ENCODE measurements at regions not wholly inside any gene's neighbourhood (a gene's known extent, or its start where the extent isn't known, plus 50 kb on each side); places are given as distances from the start of the nearest gene placed in this dataset.

- TF ChIP-seq CTCF (IDR thresholded peaks at IDR 0.05) (no peak), EZH2 (IDR thresholded peaks at IDR 0.05; ENCODE audit: borderline replicate concordance, insufficient read depth, low read depth, low read length, poor library complexity, severe bottlenecking) (no peak)
- H3K79me2 ChIP-seq (ENCODE audit: control insufficient read depth, insufficient read depth, low read length) = no peaks in the 10 kb centered on the region
- POLR2A ChIA-PET = no interaction called here
- H2AFZ ChIP-seq (ENCODE audit: insufficient read depth, low read depth, low read length, poor library complexity, severe bottlenecking) = no peak overlapping the region
- H3K27me3 Mint-ChIP-seq = no peaks in the 10 kb centered on the region
- no peak overlapping the region for H3K4me2 ChIP-seq (replicated peaks; ENCODE audit: low read depth, low read length, poor library complexity, severe bottlenecking)
- no peaks in the 10 kb centered on the region for H3K27me3 ChIP-seq (replicated peaks in 1 of 4; ENCODE audit: control extremely low read depth in 1 of 4, control insufficient read depth in 3 of 4, insufficient read depth in 4 of 4, low read length in 3 of 4)
- ATAC-seq (ENCODE audit: low read depth) = no peak
- no peak overlapping the region for H3K27ac ChIP-seq (ENCODE audit: low read length in 2 of 2)
- H3K4me1 Mint-ChIP-seq = no peaks in the 10 kb centered on the region
- intact Hi-C loops (cut with micrococcal nuclease) = no loop called here
- no peaks in the 10 kb centered on the region for H4K20me1 ChIP-seq (ENCODE audit: control insufficient read depth, insufficient read depth, low read length, poor library complexity, severe bottlenecking)
- no peak overlapping the region for H3K4me3 Mint-ChIP-seq
- CTCF ChIA-PET = no interaction called here
- no peaks in the 10 kb centered on the region for H3K9me3 Mint-ChIP-seq (ENCODE audit: insufficient read depth)
- WGBS (ENCODE audit: insufficient coverage) = 97% methylated on average over 5 of the region's 7 CpGs
- H3K36me3 ChIP-seq (replicated peaks in 1 of 2; ENCODE audit: control extremely low read depth in 1 of 2, control insufficient read depth in 1 of 2, extremely low read depth in 1 of 2, insufficient read depth in 2 of 2, low read length in 1 of 2) = no peaks in the 10 kb centered on the region
- H3K9me3 ChIP-seq (ENCODE audit: control extremely low read depth in 1 of 3, control insufficient read depth in 2 of 3, insufficient read depth in 1 of 3, low read length in 2 of 3) = no peaks in the 10 kb centered on the region
- H3K27ac Mint-ChIP-seq = no peak overlapping the region
- no peak overlapping the region for H3K4me3 ChIP-seq (ENCODE audit: control extremely low read depth in 1 of 5, extremely low read depth in 1 of 5, insufficient read depth in 1 of 5, low read depth in 2 of 5, low read length in 4 of 5)
- H3K4me1 ChIP-seq (ENCODE audit: control insufficient read depth in 2 of 2, insufficient read depth in 2 of 2, low read length in 2 of 2) = no peaks in the 10 kb centered on the region
- no peak for DNase-seq
- no peak overlapping the region for H3K9ac ChIP-seq (ENCODE audit: low read length)
These were observed 131.5 kb upstream of the MPPED2 start for GRCh38 chr11:30717641-30718040.

- WGBS (ENCODE audit: insufficient coverage) = no CpG with 5 or more reads among the region's 3 CpGs
- H3K36me3 ChIP-seq (replicated peaks in 1 of 2; ENCODE audit: control extremely low read depth in 1 of 2, control insufficient read depth in 1 of 2, extremely low read depth in 1 of 2, insufficient read depth in 2 of 2, low read length in 1 of 2) = no peaks in the 10 kb centered on the region
- intact Hi-C loops (cut with micrococcal nuclease) = no loop called here
- H3K4me1 Mint-ChIP-seq = no peaks in the 10 kb centered on the region
- H3K4me3 ChIP-seq (ENCODE audit: control extremely low read depth in 1 of 5, extremely low read depth in 1 of 5, insufficient read depth in 1 of 5, low read depth in 2 of 5, low read length in 4 of 5) = no peak overlapping the region
- H3K27ac Mint-ChIP-seq = no peak overlapping the region
- TF ChIP-seq CTCF (IDR thresholded peaks at IDR 0.05) (no peak), EZH2 (IDR thresholded peaks at IDR 0.05; ENCODE audit: borderline replicate concordance, insufficient read depth, low read depth, low read length, poor library complexity, severe bottlenecking) (no peak)
- ChIA-PET CTCF (no interaction called here), POLR2A (no interaction called here)
- H3K9me3 ChIP-seq (ENCODE audit: control extremely low read depth in 1 of 3, control insufficient read depth in 2 of 3, insufficient read depth in 1 of 3, low read length in 2 of 3) = no peaks in the 10 kb centered on the region
- H3K4me2 ChIP-seq (replicated peaks; ENCODE audit: low read depth, low read length, poor library complexity, severe bottlenecking) = no peak overlapping the region
- no peaks in the 10 kb centered on the region for H3K9me3 Mint-ChIP-seq (ENCODE audit: insufficient read depth)
- H3K27ac ChIP-seq (ENCODE audit: low read length in 2 of 2) = no peak overlapping the region
- no peaks in the 10 kb centered on the region for H3K4me1 ChIP-seq (ENCODE audit: control insufficient read depth in 2 of 2, insufficient read depth in 2 of 2, low read length in 2 of 2)
- H3K4me3 Mint-ChIP-seq = no peak overlapping the region
- no peak for DNase-seq
- no peaks in the 10 kb centered on the region for H3K27me3 Mint-ChIP-seq
- H3K27me3 ChIP-seq (replicated peaks in 1 of 4; ENCODE audit: control extremely low read depth in 1 of 4, control insufficient read depth in 3 of 4, insufficient read depth in 4 of 4, low read length in 3 of 4) = no peaks in the 10 kb centered on the region
- H4K20me1 ChIP-seq (ENCODE audit: control insufficient read depth, insufficient read depth, low read length, poor library complexity, severe bottlenecking) = no peaks in the 10 kb centered on the region
- H3K9ac ChIP-seq (ENCODE audit: low read length) = no peak overlapping the region
- no peak overlapping the region for H2AFZ ChIP-seq (ENCODE audit: insufficient read depth, low read depth, low read length, poor library complexity, severe bottlenecking)
- H3K79me2 ChIP-seq (ENCODE audit: control insufficient read depth, insufficient read depth, low read length) = no peaks in the 10 kb centered on the region
- ATAC-seq (ENCODE audit: low read depth) = no peak
These were observed 130.9 kb upstream of the MPPED2 start for GRCh38 chr11:30717009-30717408.
